NOMO-1 (cell line): ENCODE measurements at regions not wholly inside any gene's neighbourhood (a gene's known extent, or its start where the extent isn't known, plus 50 kb on each side); places are given as distances from the start of the nearest gene placed in this dataset.

Experiments used
- DNase-seq, 2 experiments: peaks; one replicate each; lab custom pipeline; 2025; ENCODE audit not compliant: unreplicated experiment in 2 of 2; lab: John Stamatoyannopoulos, UW

GRCh38 chr15:96514607-96515285 is 184.2 kb downstream of the NR2F2 start:
- peak in 1 of 2 experiments; percentile 18 for DNase-seq

DNA sequence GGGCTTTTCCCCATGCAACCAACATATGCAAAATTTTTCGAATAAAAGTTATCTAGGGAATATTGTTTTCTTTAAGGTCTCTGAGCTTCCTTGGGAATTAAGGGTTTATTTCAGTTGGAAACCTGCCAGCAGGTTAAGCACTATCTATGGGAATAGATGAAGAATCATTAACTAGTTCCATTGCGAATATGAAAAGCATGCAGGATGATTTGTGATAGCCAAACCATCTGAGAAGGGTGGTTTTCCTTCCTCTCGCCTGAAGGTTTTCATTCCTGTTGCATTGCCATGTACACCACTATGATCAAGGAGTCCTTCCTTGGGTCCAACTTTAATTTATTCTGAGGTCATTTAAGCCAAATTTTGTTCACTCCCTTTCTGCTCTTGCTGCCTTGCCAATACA is 184.9 kb downstream of the NR2F2 start:
- no peak for DNase-seq

DNA sequence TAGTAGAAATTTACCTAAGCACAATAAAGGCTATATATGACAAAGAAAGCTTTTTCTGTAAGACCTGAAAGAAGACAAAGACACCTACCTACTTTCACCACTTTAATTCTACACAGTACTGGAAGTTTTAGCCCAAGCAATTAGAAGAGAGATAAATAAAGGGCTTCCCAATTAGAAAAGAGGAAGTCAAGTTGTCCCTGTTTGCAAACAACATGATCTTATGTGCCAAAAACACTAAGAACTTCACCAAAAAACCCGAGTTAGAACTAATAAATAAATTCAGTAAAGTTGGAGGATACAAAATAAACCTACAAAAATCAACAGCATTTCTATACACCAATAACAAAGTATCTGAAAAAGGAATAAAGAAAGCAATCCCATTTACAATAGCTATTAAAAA is 190.9 kb downstream of the NR2F2 start:
- DNase-seq: peak in 1 of 2 experiments; percentile 18

GRCh38 chr15:96524676-96525417 is 194.3 kb downstream of the NR2F2 start:
- no peak for DNase-seq

GRCh38 chr15:96535148-96535547 is 204.6 kb downstream of the NR2F2 start:
- no peak for DNase-seq

DNA sequence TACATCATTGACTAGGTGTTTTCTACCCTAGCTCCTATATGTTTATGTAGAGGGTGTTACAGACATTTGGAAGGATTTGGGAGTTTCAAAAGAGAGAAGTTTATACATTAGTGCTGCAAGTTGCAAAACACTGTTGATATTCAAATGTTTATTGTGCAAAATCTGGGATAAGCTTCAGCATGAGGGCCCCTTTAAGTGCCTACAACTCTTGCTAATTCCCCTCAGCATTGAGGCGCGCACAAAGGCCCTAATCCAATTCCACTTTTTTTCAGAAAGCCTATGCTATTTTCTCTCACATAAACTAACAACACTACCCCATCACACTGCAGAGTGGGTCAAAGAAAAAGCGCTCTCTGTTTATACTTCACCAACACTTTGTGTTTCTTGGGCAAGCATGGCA is 208.0 kb downstream of the NR2F2 start:
- DNase-seq: no peak

GRCh38 chr15:96540283-96540682 is 209.8 kb downstream of the NR2F2 start:
- DNase-seq: no peak

DNA sequence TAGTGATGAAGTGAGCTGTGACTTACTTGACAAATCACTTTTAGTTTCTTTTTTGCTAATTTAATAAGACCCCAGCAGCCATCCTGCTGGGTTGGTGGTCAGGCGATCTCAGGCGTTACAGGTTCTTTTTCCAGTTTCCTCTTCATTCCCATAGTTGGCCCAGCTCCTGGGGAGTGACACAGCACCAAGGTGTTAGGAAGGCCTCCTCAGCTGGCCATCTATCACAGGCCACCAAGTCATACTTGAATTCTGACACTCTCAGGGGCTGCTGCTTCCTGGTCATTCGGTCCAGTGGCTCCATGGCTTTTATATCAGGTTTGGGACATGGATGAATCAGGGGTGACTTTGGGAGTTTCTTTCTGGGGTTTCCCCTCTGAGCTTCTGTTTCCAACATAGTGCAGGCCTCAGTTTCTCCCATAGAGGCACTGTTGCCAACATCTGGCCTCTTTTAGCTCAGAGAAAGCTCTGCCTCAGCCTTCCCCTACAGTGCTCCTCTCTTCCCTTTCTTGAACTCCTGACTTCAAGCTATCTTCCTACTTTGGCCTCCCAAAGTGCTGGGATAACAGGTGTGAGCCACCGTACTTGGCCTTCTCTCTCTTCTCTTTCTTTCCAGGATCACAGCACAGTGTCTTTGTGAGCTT is 211.8 kb downstream of the NR2F2 start:
- DNase-seq: no peak

GRCh38 chr15:96544162-96544756 is 213.8 kb downstream of the NR2F2 start:
- DNase-seq: no peak

GRCh38 chr15:96549136-96549535 is 218.6 kb downstream of the NR2F2 start:
- DNase-seq: no peak

DNA sequence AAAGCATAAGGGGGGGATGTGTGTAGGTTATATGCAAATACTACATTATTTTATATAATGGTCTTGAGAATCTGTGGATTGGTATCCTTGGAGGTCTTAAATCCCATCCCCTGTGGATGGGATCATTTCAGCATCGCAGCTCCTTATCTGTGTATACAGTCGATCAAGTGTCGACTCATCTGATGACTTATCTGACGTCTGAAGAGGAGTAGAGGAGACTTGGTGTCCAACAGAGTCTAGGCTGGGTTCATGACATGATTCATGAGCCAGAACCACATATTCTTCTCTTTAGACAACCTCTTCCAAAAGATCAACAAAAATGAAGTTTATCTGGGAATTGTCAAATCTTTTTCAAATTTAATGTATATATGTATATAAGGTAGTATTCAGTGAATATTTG is 220.7 kb downstream of the NR2F2 start:
- DNase-seq: no peak

GRCh38 chr15:96551722-96552121 is 221.2 kb downstream of the NR2F2 start:
- no peak for DNase-seq

- DNase-seq: no peak
Observed at GRCh38 chr15:96553006-96553405, 222.5 kb downstream of the NR2F2 start.

- DNase-seq: no peak
Observed at GRCh38 chr15:96553451-96553850, 223.0 kb downstream of the NR2F2 start.

- DNase-seq: no peak
Observed at GRCh38 chr15:96553931-96554330, 223.4 kb downstream of the NR2F2 start.

GRCh38 chr15:96554541-96554940 is 224.0 kb downstream of the NR2F2 start:
- no peak for DNase-seq

GRCh38 chr15:96559087-96559486 is 228.6 kb downstream of the NR2F2 start:
- DNase-seq: no peak

GRCh38 chr15:96559631-96560030 is 229.1 kb downstream of the NR2F2 start:
- DNase-seq: no peak

GRCh38 chr15:96560246-96560895 is 229.9 kb downstream of the NR2F2 start:
- DNase-seq: no peak

DNA sequence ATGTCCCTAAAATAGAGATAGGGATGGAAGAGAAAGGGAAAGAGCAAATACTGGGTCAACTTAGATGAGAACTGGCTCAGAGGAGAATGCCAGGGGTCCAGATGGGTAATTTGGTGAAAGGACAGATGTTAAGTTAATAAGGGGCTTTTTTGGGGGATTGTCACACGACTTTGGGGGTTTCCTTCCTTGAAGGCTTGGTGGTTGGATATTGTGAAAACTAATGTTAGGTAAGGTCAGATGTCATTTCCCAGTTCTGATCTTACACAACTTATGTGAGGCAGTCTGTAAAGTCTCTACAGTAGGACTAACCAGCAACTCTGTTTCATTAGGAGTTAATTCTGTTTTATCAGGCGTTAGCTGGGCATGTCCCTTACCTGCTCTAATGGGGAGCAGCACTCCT is 231.1 kb downstream of the NR2F2 start:
- DNase-seq: peak; percentile 6 to 35

GRCh38 chr15:96564546-96564945 is 234.0 kb downstream of the NR2F2 start:
- no peak for DNase-seq
